ENCODE measurements at regions not wholly inside any gene's neighbourhood (a gene's known extent, or its start where the extent isn't known, plus 50 kb on each side); places are given as distances from the start of the nearest gene placed in this dataset.

DNA sequence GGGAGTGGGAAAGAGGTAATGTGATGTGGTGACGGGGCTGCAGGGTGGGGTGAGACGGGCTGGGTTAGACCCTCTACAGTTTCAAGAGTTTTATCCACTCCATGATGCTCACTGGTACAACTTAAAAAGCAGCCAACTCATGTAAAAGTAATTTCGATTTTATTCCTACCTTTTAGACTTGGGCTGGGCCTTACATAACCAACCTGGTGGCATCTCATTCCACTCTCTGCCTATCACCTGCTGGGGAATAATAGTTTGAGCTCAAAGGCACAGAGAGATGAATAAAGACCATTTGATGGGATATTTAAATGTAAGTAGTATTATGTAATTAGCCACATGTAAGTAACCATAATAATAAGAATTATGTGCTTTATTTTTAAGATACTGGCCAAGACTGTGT is 366.0 kb upstream of the RNF32 start:
- DNase-seq: no peak

DNA sequence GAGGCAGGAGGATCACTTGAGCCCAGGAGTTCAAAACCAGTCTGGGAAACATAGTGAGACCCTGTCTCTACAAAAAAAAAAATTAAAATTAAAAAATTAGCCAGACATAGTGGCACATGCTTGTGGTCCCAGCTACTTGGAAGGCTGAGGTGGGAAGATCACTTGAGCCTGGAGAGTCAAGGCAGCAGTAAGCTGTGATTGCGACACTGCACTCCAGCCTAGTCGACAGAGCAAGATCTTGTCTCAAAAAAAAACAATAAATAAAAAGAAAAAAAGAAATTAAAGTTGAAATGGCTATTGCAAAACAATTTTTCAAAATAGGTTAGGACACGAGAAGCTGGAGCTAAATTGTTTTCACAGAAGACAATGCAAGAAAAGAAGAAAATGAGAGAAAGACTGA is 379.0 kb upstream of the RNF32 start:
- DNase-seq: no peak

DNA sequence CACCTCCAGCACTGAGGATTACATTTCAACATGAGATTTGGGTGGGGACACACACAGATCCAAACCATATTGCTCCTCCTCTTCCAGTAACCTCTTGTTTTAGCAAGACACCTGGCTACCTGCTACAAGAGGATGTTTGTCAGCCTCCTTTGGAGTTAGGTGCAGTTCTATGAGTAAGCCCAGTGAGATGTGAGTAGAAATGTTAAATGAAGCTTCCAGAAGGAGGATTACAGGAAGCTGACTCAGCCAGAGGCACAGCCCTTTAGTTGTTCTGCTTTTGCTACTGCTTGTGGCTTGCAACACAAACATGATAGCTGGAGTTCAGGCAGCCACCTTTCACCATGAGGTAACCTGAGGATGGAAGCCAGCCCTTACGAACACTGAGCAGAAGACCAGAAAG is 382.7 kb upstream of the RNF32 start:
- no peak for DNase-seq

DNA sequence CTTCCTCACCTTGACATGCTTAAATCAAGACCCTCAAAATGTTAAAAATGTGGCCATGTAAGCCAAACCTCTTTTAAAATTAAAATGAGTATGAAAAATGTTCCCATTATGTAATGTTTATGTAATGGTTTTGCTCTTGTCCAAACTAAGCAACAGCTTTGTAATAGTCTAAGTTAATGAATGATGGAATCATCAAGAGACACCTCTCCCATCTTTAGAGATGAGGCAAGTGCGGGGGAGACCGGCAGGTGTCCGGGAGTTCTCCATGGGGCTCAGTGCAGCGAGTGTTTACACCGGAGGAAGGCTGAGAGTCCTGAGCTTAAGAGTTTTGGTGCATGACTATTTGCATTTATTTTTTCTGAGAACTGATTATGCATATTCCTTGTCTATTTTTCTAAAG is 384.9 kb upstream of the RNF32 start:
- DNase-seq: no peak

DNA sequence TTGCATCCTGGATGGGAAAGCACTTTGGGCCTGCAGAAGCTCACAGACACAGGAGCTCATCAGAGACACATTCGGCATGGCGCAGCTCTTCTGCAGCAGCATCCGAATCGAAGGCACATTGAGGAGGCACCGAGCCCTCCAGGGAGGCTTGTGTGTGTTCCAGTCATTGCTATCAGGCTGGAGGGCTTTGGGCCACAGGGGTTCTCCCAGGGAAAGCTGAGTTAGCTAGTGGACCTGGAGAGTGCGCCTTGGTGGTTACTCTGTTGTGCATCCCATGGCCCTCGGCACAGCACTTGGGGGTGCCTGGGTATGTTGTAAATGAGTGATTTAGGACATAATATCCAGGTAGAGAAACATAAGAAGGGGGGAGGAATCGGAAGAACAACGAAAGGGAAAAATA is 388.7 kb upstream of the RNF32 start:
- DNase-seq: no peak

DNA sequence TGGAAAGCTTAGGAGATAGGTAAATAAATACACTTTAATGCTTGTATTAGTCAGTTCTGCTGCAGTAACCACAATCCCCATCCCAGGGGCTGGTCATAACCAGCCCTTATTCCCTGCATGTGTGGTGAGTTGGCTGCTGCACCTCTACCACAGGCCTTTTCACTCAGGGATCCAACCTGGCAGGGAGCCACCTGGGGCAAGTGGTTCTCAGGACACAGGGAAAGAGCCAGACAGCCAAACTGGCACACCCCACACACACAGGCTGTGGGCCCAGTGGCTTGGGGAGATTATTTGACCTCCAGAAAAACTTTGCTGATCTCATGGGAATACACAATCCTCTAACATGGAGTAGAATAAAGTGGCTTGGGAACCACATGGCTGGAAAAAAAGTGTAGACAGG is 400.0 kb upstream of the RNF32 start:
- no peak for DNase-seq

DNA sequence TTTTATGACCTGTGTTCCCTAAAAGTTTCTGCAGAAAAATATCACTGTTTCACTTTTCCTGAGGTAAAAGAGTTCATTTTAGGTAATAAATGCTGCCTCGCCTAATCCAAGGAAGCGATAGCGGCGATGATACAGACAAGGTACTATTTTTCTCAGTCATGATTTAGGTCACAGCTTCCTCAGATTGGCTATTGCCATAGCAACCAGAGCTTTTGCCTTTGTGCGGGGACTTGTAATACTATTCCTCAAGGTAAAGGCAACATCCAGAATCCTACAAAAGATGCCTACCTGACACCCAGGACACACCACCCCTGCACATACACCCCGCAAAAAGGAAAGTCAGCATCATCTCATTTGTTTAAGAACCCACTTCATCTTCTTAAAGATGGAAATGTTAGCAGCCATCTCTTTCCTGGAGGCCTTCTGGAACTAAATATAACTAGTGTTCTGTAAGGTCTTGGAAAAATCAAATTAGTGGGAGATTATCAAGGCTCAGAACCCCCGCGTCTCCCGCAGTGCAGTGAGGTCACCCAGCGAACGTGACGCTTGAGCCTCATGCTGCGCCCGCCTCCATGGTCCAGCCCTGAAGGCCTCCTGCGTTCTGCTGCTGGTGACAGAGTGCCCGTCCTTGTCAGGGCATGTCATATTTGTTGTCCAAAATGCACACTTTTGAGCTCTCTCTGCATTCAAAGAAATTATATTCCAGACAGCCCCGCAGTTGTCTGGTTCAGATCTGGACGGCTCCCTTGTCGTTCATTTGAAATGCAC is 402.0 kb upstream of the RNF32 start:
- DNase-seq: no peak

DNA sequence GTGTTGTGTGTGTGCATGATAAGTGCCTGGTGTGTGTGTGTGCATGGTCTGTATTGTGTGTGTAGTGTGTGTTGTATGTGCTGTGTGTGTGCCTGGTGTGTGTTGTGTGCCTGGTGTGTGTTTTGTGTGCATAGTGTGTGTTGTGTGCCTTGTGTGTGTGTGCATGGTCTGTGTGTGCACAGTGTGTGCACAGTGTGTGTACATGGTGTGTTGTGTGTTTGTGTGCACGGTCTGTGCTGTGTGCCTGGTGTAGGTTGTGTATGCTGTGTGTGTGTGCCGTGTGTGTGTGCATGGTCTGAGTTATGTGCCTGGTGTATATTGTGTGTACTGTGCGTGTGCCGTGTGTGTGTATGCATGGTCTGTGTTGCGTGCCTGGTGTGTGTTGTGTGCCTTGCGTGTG is 403.0 kb upstream of the RNF32 start:
- no peak for DNase-seq

DNA sequence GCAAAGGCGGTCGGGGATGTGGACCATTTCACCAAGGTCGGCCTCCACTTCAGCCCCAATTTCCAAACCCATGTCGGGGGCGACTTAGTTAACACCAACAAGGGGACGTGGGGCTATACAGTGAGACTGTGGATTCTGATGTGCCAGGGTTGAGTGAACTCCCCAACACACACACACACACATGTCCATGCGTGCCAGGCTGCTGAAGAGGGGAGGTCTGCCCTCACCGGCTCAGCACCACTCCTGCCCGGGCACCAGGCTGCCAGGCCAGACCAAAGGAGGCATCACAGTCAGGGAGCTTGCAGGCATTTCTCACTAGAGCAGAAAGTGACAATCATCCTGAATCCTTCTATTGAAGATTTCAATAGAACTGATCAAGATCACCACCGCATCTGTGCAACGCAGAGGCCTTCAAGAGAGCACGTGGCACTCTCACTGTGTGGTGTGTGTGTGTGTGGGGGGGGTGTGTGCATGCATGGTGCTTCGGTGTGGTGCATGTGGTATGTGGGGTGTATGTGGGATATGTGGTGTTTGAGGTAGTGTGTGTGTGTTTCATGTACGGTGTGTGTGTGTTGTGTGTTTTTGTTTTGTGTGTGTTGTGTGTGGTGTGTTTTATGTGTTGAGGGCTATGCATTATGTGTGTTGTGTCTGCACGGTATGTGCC is 403.5 kb upstream of the RNF32 start:
- no peak for DNase-seq

DNA sequence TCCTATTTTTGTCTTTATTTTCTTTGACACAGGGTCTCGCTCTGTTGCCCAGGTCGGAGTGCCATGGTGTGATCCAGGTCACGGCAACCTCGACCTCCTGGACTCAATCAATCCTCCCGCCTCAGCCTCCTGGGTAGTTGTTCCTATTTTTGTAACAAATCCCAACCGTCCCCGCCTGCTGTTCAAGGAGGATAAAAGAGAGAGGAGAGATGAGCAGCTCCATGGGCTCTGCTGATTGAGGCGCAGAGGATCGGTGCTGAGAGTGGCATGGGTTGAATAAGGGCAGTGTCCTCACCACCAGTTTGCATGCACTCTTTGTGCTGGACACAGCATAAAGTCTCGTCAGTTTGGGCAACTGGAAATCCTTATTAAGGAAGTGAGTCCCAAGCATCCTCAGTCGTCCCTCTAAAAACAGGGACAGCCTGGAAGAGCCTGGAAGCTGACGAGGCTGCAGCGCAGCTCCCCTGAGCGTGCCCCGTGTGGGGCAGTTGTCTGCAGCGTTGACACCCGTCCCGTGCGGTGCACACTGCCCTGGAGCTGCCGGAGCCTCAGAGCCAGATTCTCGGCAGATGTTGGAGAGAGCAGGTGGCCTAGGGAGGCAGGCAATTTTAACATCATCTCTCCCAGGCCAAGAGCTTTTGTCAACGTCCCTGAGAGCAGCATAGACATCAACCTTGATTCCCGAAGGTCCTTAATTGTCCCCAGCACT is 404.2 kb upstream of the RNF32 start:
- no peak for DNase-seq

DNA sequence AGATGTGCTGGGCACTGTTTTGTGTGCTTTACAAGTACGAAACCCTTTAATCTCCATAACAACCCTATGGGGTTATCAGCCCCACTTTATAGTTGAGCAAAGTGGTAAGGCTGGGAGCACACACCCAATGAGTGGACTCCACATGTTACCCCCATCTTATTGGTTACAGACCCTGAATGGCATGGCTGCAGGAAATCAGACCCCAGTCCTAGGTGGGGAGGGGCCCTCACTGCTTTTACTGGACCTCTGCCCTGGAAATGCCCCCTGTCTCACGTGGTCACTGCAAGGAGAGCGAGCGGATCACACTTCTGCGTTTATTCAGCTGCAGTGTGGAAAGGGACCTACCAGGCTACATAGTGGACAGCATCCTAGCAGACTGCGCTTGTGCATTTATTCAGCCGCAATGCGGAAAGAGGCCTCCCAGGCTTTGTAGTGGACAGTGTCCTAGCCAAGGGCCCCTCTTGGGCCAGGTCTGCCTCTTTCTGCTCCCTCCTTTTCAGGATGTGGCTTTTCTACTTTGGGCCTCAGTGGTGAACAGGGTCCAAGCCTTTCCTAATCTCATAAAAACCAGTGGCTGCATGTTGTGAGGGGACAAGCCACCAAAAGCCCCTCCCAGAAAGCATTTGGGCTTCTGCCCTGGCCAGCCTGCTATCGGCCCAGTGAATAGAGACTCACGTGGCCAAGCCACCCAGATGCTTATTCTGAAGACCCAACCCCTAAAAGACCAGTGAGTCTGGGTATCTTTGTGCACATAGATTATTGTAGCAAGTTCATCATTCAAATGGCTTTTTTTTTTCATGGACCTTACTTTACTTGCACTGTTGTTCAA is 405.7 kb upstream of the RNF32 start:
- no peak for DNase-seq

DNA sequence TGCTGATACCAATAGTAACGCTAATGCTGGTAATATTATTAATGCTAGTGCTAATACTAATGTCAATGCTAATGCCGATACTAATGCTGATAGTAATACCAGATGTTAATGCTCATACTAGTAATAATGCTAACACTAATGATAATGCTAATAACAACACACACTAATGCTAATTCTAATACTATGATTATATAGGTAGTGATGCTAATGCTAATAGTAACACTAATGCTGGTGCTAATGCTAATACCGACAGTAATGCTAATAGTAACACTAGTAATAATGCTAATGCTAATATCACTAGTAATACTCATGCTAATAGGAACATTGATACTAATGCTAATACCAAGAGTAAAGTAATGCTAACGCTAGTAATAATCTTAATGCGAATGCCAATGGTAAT is 406.4 kb upstream of the RNF32 start:
- no peak for DNase-seq

DNA sequence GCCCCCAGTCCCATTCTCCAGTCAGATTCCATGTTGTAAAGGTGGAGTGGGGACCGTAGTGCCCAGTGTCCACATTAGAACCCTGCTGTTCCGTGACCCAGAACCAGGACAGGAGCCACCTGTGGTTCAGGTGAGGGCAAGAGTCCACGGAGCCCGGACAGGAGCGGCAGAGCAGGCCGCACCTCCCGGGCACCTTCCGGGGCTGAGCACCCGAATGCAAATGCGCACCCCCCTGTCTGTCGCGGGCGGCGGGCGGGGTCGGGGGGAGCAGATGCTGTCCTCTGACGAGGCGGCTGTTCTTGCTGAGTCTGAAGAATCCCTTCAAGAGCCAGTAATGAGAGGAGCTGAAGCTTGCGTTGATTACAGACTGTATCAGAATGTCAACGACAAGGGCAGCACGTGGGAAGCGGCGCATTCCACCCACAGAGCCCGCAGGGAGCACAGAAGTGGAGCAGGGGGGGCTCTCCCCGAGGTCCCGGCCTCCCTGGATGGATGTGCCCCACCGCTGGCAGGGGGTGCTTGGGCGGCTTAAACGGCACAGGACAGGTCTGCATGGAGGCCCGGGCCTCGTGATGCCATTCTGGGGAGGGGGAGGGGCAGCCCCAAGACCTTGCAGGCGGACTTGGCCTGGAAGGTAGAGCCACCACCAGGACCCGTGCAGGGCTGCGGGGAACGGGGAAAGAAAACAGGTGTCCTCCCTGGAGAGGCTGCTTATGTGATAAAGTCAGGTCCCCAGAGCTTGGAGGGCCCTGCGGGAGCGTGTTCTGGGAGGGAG is 407.5 kb upstream of the RNF32 start:
- no peak for DNase-seq

DNA sequence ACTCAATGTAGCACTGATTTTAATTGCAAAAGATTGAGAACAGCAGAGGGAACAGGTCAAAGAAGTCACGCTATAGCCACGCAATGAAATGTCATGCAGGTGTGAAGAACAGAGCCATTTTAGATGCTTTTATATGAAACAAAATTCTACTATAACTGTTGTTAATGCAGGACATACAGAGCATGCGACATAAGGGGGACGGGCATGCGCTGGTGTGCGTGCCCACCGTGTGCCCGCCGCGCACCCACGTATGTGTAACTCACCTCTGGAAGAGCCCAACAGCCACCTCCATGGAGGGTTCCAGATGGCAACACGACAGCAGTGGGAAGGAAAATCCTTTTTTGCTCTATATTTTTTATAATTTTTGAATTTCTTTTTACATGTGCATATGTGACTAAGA is 410.0 kb upstream of the RNF32 start:
- no peak for DNase-seq

DNA sequence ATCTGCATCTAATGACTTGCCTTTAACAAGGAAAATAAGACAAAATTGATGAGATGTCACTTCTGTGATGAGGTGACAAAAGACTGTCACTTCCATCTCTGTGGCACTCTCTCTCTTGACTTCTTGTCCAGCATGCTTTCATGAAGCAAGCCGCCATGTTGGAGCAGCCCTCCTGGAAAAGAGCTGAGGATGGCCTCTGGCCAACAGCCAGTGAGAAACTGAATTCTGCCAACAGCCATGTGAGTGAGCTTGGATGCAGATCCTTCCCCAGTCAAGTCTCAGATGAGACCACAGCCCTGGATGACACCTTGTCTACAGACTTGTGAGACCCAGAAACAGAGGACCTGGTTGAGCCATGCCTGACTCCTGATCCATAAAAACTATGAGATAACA is 412.6 kb upstream of the SHH start:
- no peak for DNase-seq

DNA sequence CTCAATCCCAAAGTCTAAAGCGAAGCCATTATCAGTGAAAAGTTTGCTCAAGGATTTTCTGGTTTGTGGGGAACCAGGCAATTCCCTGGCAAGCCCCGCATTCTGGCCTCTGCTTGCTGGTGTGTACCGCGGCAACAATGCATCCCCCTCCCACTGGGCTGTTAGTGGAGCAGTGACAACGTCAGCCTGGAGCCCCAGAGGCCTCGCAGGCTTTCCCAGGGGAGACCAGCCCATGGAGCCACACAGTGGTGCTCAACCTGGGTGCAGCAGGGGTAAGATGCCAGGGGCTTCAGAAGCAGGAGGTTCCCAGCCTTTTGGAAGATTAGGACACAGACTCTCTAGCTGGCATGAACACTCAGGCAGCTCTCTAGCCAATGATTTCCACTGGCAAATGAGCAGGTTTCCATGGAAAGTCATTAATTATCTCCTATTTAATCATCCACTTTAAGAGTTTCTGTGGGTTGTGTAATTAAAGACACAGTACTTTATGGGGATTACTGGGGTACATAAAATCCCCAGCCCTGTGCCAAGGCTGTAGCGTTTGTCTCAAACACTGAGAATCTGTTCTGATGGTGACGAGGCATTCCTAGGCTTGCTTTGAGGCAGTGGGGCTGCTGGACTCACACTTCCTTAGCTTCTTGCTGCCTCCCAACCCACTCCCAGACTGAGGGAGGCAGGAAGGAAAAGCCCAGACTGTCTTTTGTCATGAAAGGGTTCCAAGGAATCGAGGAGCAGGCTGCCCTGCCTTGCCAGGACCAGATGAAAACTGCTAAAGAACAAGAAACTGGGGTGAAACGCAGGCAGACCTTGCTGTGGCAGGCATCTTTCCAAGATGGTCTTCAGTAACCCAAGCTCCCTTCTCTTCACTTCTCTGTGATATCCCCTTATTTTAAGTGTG is 411.9 kb upstream of the SHH start:
- no peak for DNase-seq

DNA sequence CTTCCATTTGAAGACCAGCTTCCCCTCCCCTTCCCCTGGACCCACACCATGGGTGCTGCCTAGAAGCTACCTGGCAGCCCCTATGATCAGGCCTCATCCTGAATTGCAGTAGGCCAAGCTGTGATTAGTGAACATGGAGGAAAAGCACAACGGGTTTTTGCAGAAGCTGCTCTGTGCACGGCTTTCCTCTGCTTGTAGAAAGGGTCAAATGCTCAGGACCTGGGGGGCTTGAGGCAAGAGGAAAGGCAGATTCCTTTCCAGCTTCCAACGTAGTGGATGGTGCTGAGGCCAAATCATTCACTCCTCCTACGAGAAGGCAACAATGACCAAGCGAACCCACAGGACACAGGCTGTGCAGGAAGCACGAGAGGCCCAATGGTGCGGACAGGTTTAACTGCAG is 410.3 kb upstream of the SHH start:
- no peak for DNase-seq

DNA sequence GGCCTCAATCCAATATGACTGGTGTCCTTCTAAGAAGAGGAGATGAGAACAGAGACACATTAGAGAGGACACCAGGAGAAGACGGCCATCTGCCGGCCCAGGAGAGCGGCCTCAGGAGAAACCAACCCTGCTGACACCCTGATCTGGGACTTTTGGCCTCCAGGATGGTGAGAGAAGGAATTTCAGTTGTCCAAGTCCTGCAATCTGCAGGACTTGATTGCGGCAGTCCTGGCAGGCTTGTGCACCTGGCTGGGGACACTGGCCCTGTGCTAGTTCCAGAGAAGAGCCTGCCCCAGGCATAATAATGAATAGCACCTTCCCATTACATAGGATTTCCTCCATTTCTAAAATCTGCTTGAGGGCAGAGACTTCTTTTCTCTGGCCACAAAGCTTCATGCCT is 409.9 kb upstream of the SHH start:
- no peak for DNase-seq

DNA sequence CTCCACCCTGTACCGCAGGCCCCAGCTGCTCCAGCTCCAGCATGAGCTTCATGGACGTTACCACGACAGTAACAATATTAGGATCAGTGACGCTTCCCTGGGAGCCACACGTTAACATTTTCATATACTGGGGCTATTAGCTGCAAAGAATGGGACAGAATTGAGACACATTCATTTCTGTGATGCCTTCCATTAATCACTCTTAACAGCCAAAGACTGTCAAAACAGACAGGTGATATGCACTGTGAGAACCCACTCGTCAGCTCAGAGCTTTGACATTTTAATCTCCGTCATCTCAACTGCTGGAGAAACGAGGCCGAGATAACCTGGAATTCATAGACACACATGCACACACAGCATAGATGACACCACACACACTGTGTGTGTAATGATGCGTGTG is 408.4 kb upstream of the SHH start:
- DNase-seq: no peak

DNA sequence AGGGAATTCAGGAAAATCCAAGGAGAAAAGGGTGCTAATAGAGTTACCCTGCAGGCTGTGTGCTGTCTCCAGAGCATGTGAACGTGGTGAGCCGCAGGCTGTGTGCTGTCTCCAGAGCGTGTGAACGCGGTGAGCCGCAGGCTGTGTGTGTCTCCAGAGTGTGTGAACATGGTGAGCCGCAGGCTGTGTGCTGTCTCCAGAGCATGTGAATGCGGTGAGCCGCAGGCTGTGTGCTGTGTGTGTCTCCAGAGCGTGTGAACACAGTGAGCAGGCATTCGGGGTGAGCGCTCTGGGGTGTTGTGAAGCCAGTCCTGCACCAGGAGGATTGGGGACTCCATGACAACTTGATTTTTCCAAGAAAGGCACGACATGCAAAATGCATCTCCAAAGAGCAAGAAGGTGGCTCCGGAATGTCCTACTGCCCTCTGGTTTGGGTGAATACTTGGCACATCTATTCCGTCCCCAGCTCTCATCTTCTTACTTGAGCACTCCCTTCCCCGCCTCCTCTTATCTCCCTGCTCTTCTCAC is 407.9 kb upstream of the SHH start:
- DNase-seq: no peak

All from T1000 (cell line).